OCI-LY1 (cell line): ENCODE measurements at regions not wholly inside any gene's neighbourhood (a gene's known extent, or its start where the extent isn't known, plus 50 kb on each side); places are given as distances from the start of the nearest gene placed in this dataset.

Experiments used
- H2AFZ ChIP-seq: fragments of 200-600 bp; sonication (generic), shearing (Covaris generic); 2 replicates; pipeline ENCODE4 v1.6.0; 2014; ENCODE audit warnings: antibody characterized with exemption, mild to moderate bottlenecking, low read length
- H3F3A ChIP-seq: fragments of 200-600 bp; sonication (generic), shearing (Covaris generic); 2 replicates; pipeline ENCODE4 v1.6.0; 2014; ENCODE audit warnings: mild to moderate bottlenecking, antibody characterized with exemption, low read length, moderate library complexity; ENCODE audit not compliant: insufficient read depth
- H3K27ac ChIP-seq: fragments of 200-600 bp; sonication (generic); 2 replicates; pipeline ENCODE4 v1.5.1; 2014; ENCODE audit warnings: low read length, mixed run types, mild to moderate bottlenecking, low read depth; ENCODE audit not compliant: poor library complexity, severe bottlenecking
- H3K27me3 ChIP-seq: fragments of 200-600 bp; sonication (generic); 2 replicates; pipeline ENCODE4 v1.6.0; 2014; ENCODE audit warnings: antibody characterized with exemption, mild to moderate bottlenecking, low read length, moderate library complexity; ENCODE audit not compliant: insufficient read depth
- H3K36me3 ChIP-seq: fragments of 200-600 bp; sonication (generic); 2 replicates; pipeline ENCODE4 v1.6.1; 2014; ENCODE audit warnings: mild to moderate bottlenecking, antibody characterized with exemption, low read length, moderate library complexity, mixed read lengths; ENCODE audit not compliant: insufficient read depth
- H3K4me1 ChIP-seq: fragments of 200-600 bp; sonication (generic); 2 replicates; pipeline ENCODE4 v1.5.1; 2014; ENCODE audit warnings: mild to moderate bottlenecking, low read length, moderate library complexity; ENCODE audit not compliant: insufficient read depth, severe bottlenecking
- H3K4me2 ChIP-seq: fragments of 200-600 bp; sonication (generic), shearing (Covaris generic); 2 replicates; pipeline ENCODE4 v1.6.1; 2014; ENCODE audit warnings: low read length
- H3K4me3 ChIP-seq: fragments of 200-600 bp; sonication (generic); 2 replicates; pipeline ENCODE4 v1.5.1; 2014; ENCODE audit warnings: low read length, low read depth, mild to moderate bottlenecking, mixed read lengths; ENCODE audit not compliant: poor library complexity, severe bottlenecking
- H3K79me2 ChIP-seq: fragments of 200-600 bp; shearing (Covaris generic); 2 replicates; pipeline ENCODE4 v1.6.1; 2016; ENCODE audit warnings: mixed run types, low read length, mixed read lengths; ENCODE audit not compliant: insufficient read depth
- H3K9ac ChIP-seq: fragments of 200-600 bp; sonication (generic), shearing (Covaris generic); 2 replicates; pipeline ENCODE4 v1.6.1; 2014; ENCODE audit warnings: mild to moderate bottlenecking, low read length, mixed read lengths
- H3K9me2 ChIP-seq: fragments of 200-600 bp; sonication (generic), shearing (Covaris generic); 2 replicates; pipeline ENCODE4 v1.6.1; 2014; ENCODE audit warnings: low read depth, mild to moderate bottlenecking, low read length, mixed read lengths
- H3K9me3 ChIP-seq: fragments of 200-600 bp; shearing (Covaris generic); 2 replicates; pipeline ENCODE4 v1.6.1; 2014; ENCODE audit warnings: low read length, mixed read lengths
- H4K20me1 ChIP-seq: fragments of 200-600 bp; sonication (generic), shearing (Covaris generic); 2 replicates; pipeline ENCODE4 v1.6.0; 2016; ENCODE audit warnings: mild to moderate bottlenecking, low read length; ENCODE audit not compliant: insufficient read depth
- EZH2 ChIP-seq: fragments of 200-600 bp; sonication (generic), shearing (Covaris generic); IDR thresholded peaks from 2 replicates; pipeline ENCODE4 v1.8.0; 2017; ENCODE audit warnings: borderline replicate concordance, mixed run types, mild to moderate bottlenecking, antibody characterized with exemption, low read length, moderate library complexity, mixed read lengths
- TF ChIP-seq, protein P1 (sequence below): fragments of 200-600 bp; sonication (generic), shearing (Covaris generic); IDR thresholded peaks from 2 replicates; pipeline ENCODE4 v1.5.1; 2017; ENCODE audit warnings: mild to moderate bottlenecking, antibody characterized with exemption, low read length, moderate library complexity, mixed read lengths

DNA sequence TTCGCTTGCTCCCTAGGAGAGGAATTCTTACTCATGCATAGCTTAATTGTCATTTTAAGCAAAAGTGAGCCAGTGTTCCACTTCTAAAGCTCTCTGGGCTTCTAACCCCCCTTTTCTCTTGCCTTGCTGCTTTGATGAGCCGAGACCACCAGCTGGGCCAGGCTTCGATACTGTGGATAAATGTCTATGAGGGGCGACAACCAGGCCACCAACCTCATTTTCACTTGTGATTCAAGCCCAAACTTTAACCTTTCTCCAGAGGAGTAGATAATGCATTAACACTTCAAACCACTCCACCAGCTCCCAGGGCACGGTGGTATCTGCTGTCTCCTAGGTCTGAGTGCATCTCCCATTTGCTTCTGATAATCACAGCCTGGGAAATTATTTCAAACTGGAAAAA, 205.6 kb downstream of the PSAT1 start:
- TF ChIP-seq EZH2 = no peak
- TF ChIP-seq, protein P1, sequence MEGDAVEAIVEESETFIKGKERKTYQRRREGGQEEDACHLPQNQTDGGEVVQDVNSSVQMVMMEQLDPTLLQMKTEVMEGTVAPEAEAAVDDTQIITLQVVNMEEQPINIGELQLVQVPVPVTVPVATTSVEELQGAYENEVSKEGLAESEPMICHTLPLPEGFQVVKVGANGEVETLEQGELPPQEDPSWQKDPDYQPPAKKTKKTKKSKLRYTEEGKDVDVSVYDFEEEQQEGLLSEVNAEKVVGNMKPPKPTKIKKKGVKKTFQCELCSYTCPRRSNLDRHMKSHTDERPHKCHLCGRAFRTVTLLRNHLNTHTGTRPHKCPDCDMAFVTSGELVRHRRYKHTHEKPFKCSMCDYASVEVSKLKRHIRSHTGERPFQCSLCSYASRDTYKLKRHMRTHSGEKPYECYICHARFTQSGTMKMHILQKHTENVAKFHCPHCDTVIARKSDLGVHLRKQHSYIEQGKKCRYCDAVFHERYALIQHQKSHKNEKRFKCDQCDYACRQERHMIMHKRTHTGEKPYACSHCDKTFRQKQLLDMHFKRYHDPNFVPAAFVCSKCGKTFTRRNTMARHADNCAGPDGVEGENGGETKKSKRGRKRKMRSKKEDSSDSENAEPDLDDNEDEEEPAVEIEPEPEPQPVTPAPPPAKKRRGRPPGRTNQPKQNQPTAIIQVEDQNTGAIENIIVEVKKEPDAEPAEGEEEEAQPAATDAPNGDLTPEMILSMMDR = no peak
- Histone ChIP-seq H2AFZ (no peak overlapping the region), H4K20me1 (no peaks in the 10 kb centered on the region), H3F3A (no peaks in the 10 kb centered on the region), H3K9ac (no peak overlapping the region), H3K4me3 (no peak overlapping the region), H3K27me3 (no peaks in the 10 kb centered on the region), H3K36me3 (no peaks in the 10 kb centered on the region), H3K4me1 (no peaks in the 10 kb centered on the region), H3K9me2 (no peaks in the 10 kb centered on the region), H3K79me2 (no peaks in the 10 kb centered on the region), H3K27ac (no peak overlapping the region), H3K4me2 (no peak overlapping the region), H3K9me3 (no peaks in the 10 kb centered on the region)

DNA sequence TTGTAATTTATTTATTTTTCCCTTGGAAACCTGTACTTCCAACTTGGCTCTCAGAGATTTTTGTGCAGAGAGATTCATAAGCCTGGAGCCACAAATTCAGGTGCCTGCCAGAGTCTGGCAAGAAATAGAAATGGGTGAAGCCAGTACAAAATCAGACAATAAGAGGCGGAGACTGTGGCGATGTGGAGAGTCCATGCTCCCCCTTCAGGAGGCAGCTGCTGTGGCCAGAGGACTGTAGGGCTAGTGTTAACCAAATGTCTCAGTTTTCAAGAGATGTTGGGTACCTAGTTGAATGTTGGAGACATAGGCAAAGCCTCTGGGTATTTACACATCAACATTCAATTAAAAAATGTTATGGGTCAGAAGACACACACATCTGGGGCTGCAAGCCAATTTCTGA, 208.6 kb downstream of the PSAT1 start:
- Histone ChIP-seq H3K9me3 (no peaks in the 10 kb centered on the region), H3K36me3 (no peaks in the 10 kb centered on the region), H4K20me1 (no peaks in the 10 kb centered on the region), H3K4me3 (no peak overlapping the region), H3K27ac (no peak overlapping the region), H3K4me2 (no peak overlapping the region), H3K27me3 (no peaks in the 10 kb centered on the region), H3F3A (no peaks in the 10 kb centered on the region), H3K79me2 (no peaks in the 10 kb centered on the region), H3K4me1 (no peaks in the 10 kb centered on the region), H2AFZ (no peak overlapping the region), H3K9ac (no peak overlapping the region), H3K9me2 (no peaks in the 10 kb centered on the region)
- TF ChIP-seq EZH2 = no peak
- TF ChIP-seq, protein P1 = no peak

DNA sequence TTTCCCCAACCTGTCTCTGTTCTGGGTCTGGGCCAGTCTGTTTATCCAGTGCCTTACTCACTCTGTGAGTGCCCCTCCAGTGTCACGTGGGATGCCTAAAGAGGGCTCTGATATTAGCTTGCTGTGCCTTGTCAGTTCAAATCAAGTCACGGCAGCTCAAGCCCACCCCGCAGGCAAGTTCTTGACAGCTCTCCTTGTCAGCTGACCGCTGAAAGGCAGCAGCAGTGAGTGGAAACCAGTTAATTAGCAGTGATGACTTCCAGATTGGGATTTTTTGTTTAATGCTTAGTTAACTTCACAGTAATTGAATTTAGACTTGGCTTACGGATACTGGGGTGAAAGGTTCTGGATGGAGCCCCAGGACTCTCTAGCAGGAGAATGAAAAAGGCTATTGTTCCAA, 210.1 kb downstream of the PSAT1 start:
- no peaks in the 10 kb centered on the region for H3K36me3 ChIP-seq
- no peak overlapping the region for H3K4me2 ChIP-seq
- H3K4me1 ChIP-seq = no peaks in the 10 kb centered on the region
- no peak overlapping the region for H3K9ac ChIP-seq
- H3K9me3 ChIP-seq = no peaks in the 10 kb centered on the region
- no peaks in the 10 kb centered on the region for H4K20me1 ChIP-seq
- H3K4me3 ChIP-seq = no peak overlapping the region
- no peaks in the 10 kb centered on the region for H3F3A ChIP-seq
- no peaks in the 10 kb centered on the region for H3K79me2 ChIP-seq
- H2AFZ ChIP-seq = no peak overlapping the region
- TF ChIP-seq, protein P1 = no peak
- no peak for TF ChIP-seq EZH2
- H3K27me3 ChIP-seq = no peaks in the 10 kb centered on the region
- no peak overlapping the region for H3K27ac ChIP-seq
- H3K9me2 ChIP-seq = no peaks in the 10 kb centered on the region
